Kidney (tissue), 13 donors: ENCODE measurements at regions not wholly inside any gene's neighbourhood (a gene's known extent, or its start where the extent isn't known, plus 50 kb on each side); places are given as distances from the start of the nearest gene placed in this dataset.

Experiments
- DNase-seq, 5 donors: peaks; one replicate each; pipeline ENCODE4 v3.0.0-alpha.2; 2013 to 2020
- FAIRE-seq: peaks from 2 replicates; lab custom pipeline; 2012; peaks lifted over from hg19 to GRCh38; lab: Jason Lieb, UNC
- H3K27ac ChIP-seq, 2 donors: one replicate each; pipeline ENCODE4 v1.7.0; 2013; ENCODE audit warnings: low read depth in 2 of 2, low read length in 2 of 2, inconsistent platforms in 1 of 2
- H3K27me3 ChIP-seq: one replicate; pipeline ENCODE4 v1.7.1; 2013; ENCODE audit warnings: low read length, inconsistent platforms; ENCODE audit not compliant: control insufficient read depth, insufficient read depth
- H3K36me3 ChIP-seq, 3 donors: one replicate each; pipeline versions ENCODE4 v1.7.0 to v1.7.1; 2013; ENCODE audit warnings: low read length in 3 of 3, control low read depth in 1 of 3, inconsistent platforms in 1 of 3; ENCODE audit not compliant: insufficient read depth in 3 of 3, control insufficient read depth in 2 of 3
- H3K4me1 ChIP-seq, 3 donors: one replicate each; pipeline versions ENCODE4 v1.7.0 to v1.7.1; 2013; ENCODE audit warnings: low read length in 3 of 3, inconsistent platforms in 1 of 3, low read depth in 1 of 3; ENCODE audit not compliant: control insufficient read depth in 2 of 3, insufficient read depth in 2 of 3
- H3K4me3 ChIP-seq, 3 donors: one replicate each; pipeline versions ENCODE4 v1.7.0 to v1.8.1; 2013; ENCODE audit warnings: low read length in 3 of 3, control low read depth in 1 of 3, inconsistent platforms in 1 of 3
- H3K9ac ChIP-seq, 3 donors: one replicate each; pipeline versions ENCODE4 v1.7.0 to v1.7.1; 2013; ENCODE audit warnings: low read length in 3 of 3, control low read depth in 1 of 3, inconsistent platforms in 1 of 3
- H3K9me3 ChIP-seq, 3 donors: one replicate each; pipeline versions ENCODE4 v1.7.0 to v1.7.1; 2013; ENCODE audit warnings: low read length in 3 of 3, control low read depth in 1 of 3, inconsistent platforms in 1 of 3; ENCODE audit not compliant: control insufficient read depth in 2 of 3, insufficient read depth in 1 of 3
- CTCF ChIP-seq: IDR thresholded peaks from 3 replicates; pipeline ENCODE4 v1.5.1; 2012; ENCODE audit warnings: mild to moderate bottlenecking, moderate library complexity, borderline replicate concordance; ENCODE audit not compliant: insufficient read depth; ENCODE audit errors: extremely low read depth
- intact Hi-C: fragments of 100-400 bp; cut with DNase I; formaldehyde crosslinking; loops from one replicate; pipeline ENCODE4 v1.11.1; 2022
- donor health status: control.
- donor health status: control.
- donor health status: control.
- donor health status: control.
- donor health status: control.
- donor health status: DM: yes; HTN: yes; CAD: no.
- donor health status: Normal renal cell carcinoma (clear cell type).

DNA sequence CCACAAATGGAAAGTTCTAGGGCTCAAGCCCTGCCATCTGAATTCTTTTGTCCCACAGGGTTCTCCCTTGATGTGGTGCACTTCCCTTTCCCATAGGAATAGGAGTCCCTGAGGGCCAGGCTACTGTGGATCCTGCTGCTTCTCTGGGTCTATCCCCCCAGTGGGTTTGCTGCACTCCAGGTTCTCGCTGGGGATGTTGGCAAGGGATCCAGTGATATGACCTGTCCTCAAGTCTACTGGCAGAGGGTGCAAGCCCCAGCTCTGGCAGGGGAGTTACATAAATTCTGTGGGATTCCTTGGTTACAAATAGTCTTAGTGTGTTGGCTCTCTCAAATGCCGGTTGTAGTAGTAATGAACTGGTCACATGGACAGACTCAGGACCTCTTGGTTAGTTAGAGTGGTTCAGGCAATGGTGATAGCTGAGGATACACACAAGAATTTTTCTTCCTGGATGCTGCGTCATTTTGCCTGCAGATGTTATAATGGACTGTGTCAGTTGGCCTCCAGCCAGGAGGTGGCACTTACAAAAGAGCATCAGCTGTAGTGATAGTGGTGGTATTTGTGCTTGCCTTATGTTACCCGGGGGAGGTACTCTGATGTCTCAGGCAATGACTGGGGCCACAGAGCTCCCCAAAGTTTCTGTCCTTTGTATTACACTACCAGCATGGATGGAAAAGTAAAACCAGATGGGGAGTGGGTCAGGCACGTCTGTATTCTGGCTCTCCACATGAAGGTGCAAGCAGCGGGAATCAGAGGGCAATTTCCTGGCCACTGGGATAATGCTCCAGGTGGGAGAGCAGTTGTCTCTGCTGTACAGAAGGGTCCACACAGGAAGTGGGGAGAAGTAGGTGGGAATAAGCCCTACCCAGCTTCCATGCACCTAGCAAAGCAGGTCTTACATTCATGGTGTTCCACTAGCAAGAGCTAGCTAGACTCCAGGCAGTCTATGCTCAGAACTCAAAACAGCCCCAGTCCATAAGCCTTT, 267.9 kb downstream of the SOX11 start:
- Histone ChIP-seq H3K4me1 (no peaks in the 10 kb centered on the region), H3K27me3 (no peaks in the 10 kb centered on the region), H3K36me3 (no peaks in the 10 kb centered on the region), H3K9ac (no peak overlapping the region), H3K27ac (no peak overlapping the region), H3K9me3 (no peaks in the 10 kb centered on the region), H3K4me3 (no peak overlapping the region)
- FAIRE-seq (no peak), DNase-seq (no peak)
- no peak for TF ChIP-seq CTCF
- intact Hi-C loops, result no loop called here

- intact Hi-C loops, result no loop called here
- Histone ChIP-seq H3K4me1 (no peaks in the 10 kb centered on the region), H3K9ac (no peak overlapping the region), H3K27ac (no peak overlapping the region), H3K36me3 (no peaks in the 10 kb centered on the region), H3K27me3 (no peaks in the 10 kb centered on the region), H3K4me3 (no peak overlapping the region), H3K9me3 (no peaks in the 10 kb centered on the region)
- DNase-seq (no peak), FAIRE-seq (no peak)
- TF ChIP-seq CTCF, result no peak
Observed at GRCh38 chr2:5967506-5967905, 275.3 kb downstream of the SOX11 start.

- no peak for TF ChIP-seq CTCF
- no peaks in the 10 kb centered on the region for H3K4me1 ChIP-seq
- FAIRE-seq, result no peak
- H3K4me3 ChIP-seq, result no peak overlapping the region
- no peaks in the 10 kb centered on the region for H3K27me3 ChIP-seq
- intact Hi-C loops, result no loop called here
- H3K36me3 ChIP-seq, result no peaks in the 10 kb centered on the region
- H3K27ac ChIP-seq, result no peak overlapping the region
- no peak for DNase-seq
- H3K9ac ChIP-seq, result no peak overlapping the region
- no peaks in the 10 kb centered on the region for H3K9me3 ChIP-seq
Observed at GRCh38 chr2:5969303-5969702, 277.1 kb downstream of the SOX11 start.
